ENCODE measurements at regions not wholly inside any gene's neighbourhood (a gene's known extent, or its start where the extent isn't known, plus 50 kb on each side); places are given as distances from the start of the nearest gene placed in this dataset.

DNA sequence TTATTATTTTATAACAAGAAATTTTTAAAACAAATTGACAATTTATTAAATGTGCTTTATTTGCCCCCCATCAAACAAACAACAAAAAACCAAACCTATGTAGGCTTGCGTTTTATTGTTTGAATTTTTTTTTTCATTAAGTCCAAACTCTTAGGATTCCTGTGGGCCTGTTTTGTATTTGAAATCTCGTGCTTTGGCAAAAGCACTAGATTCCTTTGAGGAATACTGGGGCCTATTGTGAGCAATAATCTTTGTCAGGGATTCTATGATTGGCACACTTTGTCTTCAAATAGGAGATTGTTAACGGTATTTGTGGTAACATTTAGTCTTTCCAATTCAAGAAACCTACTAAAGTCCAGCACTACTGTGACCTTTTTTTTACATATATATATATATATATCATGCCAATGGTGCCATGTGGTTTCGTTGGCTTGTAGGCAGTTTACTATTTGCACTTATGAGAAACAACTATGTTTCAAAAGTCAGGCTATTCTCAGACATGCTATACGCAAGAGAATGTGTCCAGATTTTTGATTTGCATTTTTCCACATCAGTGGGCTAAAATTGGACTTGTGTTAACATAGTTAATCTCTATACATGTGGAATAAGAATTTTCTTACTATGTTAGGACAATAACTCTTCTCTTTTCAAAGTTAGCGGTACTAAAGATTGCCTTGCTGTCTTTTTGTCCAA, 70.4 kb upstream of the GREM2 start:
- Mint-ChIP-seq H3K36me3 (ENCODE audit: insufficient read depth, unreplicated experiment) (no peaks in the 10 kb centered on the region), H3K9me3 (ENCODE audit: unreplicated experiment) (no peaks in the 10 kb centered on the region), H3K4me1 (ENCODE audit: low read depth, unreplicated experiment) (no peaks in the 10 kb centered on the region), H3K4me3 (ENCODE audit: unreplicated experiment) (no peak overlapping the region), H3K27ac (ENCODE audit: unreplicated experiment) (no peak overlapping the region), H3K27me3 (ENCODE audit: insufficient read depth, unreplicated experiment) (no peaks in the 10 kb centered on the region)
- ChIA-PET CTCF (no interaction called here), POLR2A (no interaction called here)
- H3K9me3 ChIP-seq: no peaks in the 10 kb centered on the region; the same call in 1 of the 2 replicates
- no peak for DNase-seq
- intact Hi-C loops (cut with micrococcal nuclease; ENCODE audit: unreplicated experiment): no loop called here
- no TSS peak for BruUV-seq (replicated peaks)
- no peak overlapping the region for H3K4me3 ChIP-seq (ENCODE audit: low read depth, low read length)
- no peaks in the 10 kb centered on the region for H3K36me3 ChIP-seq (ENCODE audit: control insufficient read depth, insufficient read depth, low read length)
- H3K27me3 ChIP-seq (replicated peaks; ENCODE audit: control insufficient read depth, insufficient read depth, low read length): no peaks in the 10 kb centered on the region
- TF ChIP-seq, protein P1, sequence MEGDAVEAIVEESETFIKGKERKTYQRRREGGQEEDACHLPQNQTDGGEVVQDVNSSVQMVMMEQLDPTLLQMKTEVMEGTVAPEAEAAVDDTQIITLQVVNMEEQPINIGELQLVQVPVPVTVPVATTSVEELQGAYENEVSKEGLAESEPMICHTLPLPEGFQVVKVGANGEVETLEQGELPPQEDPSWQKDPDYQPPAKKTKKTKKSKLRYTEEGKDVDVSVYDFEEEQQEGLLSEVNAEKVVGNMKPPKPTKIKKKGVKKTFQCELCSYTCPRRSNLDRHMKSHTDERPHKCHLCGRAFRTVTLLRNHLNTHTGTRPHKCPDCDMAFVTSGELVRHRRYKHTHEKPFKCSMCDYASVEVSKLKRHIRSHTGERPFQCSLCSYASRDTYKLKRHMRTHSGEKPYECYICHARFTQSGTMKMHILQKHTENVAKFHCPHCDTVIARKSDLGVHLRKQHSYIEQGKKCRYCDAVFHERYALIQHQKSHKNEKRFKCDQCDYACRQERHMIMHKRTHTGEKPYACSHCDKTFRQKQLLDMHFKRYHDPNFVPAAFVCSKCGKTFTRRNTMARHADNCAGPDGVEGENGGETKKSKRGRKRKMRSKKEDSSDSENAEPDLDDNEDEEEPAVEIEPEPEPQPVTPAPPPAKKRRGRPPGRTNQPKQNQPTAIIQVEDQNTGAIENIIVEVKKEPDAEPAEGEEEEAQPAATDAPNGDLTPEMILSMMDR (IDR thresholded peaks at IDR 0.05; ENCODE audit: insufficient read depth in 1 of 2, low read depth in 1 of 2, low read length in 1 of 2, severe bottlenecking in 1 of 2, unreplicated experiment in 1 of 2): no peak
- H3K4me1 ChIP-seq: no peaks in the 10 kb centered on the region

DNA sequence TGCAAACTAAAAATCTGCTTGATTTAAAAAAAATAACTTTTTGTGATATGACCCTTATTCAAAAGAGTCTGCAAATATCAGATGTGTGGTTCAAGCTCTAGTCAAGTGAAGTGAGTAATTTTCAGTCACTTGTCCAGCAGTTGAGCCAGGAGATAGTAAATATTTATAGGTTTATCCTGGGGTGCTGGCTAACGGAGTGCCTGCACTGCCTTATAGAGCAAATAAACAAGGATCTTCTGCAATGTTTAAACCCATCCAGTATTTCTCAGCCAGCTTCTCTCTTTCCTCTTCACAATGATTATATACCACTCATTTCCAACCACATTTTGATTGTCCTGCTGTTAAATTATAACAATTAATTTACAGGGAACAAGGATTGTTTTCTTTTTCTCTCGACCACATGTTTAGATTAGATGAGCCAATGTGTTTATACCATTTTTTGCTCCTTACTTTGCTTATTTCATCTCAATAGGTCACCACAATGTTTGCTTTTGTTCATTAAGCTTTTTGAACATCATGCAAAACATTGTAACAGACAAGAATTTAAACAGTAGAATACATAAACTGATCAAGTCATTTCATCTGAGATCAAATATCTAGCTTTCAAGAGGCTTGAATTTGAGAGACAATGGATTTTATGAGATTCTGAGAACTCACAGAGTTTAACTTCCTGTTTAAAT, 60.3 kb upstream of the GREM2 start:
- no peaks in the 10 kb centered on the region for H3K36me3 Mint-ChIP-seq (ENCODE audit: insufficient read depth, unreplicated experiment)
- no peaks in the 10 kb centered on the region for H3K36me3 ChIP-seq (ENCODE audit: control insufficient read depth, insufficient read depth, low read length)
- no peak overlapping the region for H3K4me3 Mint-ChIP-seq (ENCODE audit: unreplicated experiment)
- H3K4me1 Mint-ChIP-seq (ENCODE audit: low read depth, unreplicated experiment): no peaks in the 10 kb centered on the region
- H3K4me1 ChIP-seq: no peaks in the 10 kb centered on the region
- H3K27ac Mint-ChIP-seq (ENCODE audit: unreplicated experiment): no peak overlapping the region
- no TSS peak for BruUV-seq (replicated peaks)
- TF ChIP-seq, protein P1 (IDR thresholded peaks at IDR 0.05; ENCODE audit: insufficient read depth in 1 of 2, low read depth in 1 of 2, low read length in 1 of 2, severe bottlenecking in 1 of 2, unreplicated experiment in 1 of 2): no peak
- no peaks in the 10 kb centered on the region for H3K27me3 ChIP-seq (replicated peaks; ENCODE audit: control insufficient read depth, insufficient read depth, low read length)
- ChIA-PET CTCF (no interaction called here), POLR2A (no interaction called here)
- DNase-seq: no peak
- no peaks in the 10 kb centered on the region for H3K9me3 Mint-ChIP-seq (ENCODE audit: unreplicated experiment)
- intact Hi-C loops (cut with micrococcal nuclease; ENCODE audit: unreplicated experiment): no loop called here
- H3K27me3 Mint-ChIP-seq (ENCODE audit: insufficient read depth, unreplicated experiment): no peaks in the 10 kb centered on the region
- no peak overlapping the region for H3K4me3 ChIP-seq (ENCODE audit: low read depth, low read length)
- peaks cover 3% of the 10 kb centered on the region; the same call in 1 of the 2 replicates for H3K9me3 ChIP-seq

DNA sequence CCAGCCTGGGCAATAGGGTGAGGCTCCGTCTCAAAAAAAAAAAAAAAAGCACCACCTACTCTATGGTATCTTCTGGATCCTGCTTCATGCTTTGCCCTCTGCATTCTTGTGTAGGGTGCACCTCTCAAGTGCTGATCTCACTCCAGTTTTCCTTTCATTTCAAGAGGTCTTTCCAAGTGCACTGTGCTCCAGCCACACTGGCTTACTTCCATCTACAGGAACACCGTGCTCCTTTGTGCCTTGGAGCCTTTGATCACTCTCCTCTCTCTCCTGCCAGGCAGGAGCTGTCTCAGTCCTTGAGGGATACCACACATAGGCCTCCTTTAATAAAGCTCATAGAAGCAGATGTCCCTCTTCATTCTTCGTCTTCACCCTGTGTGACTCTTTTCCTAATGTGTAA, 55.4 kb upstream of the GREM2 start:
- H3K4me1 ChIP-seq: no peaks in the 10 kb centered on the region
- POLR2A ChIA-PET: no interaction called here
- Mint-ChIP-seq H3K27me3 (ENCODE audit: insufficient read depth, unreplicated experiment) (no peaks in the 10 kb centered on the region), H3K27ac (ENCODE audit: unreplicated experiment) (no peak overlapping the region), H3K36me3 (ENCODE audit: insufficient read depth, unreplicated experiment) (no peaks in the 10 kb centered on the region), H3K9me3 (ENCODE audit: unreplicated experiment) (no peaks in the 10 kb centered on the region), H3K4me1 (ENCODE audit: low read depth, unreplicated experiment) (no peaks in the 10 kb centered on the region), H3K4me3 (ENCODE audit: unreplicated experiment) (no peak overlapping the region)
- no peak overlapping the region for H3K4me3 ChIP-seq (ENCODE audit: low read depth, low read length)
- CTCF ChIA-PET: interaction anchor here (0.8 kb wide), 1 partner anchor 642 kb away, joined by 4 read pairs; no protein-coding TSS in a partner anchor
- H3K36me3 ChIP-seq (ENCODE audit: control insufficient read depth, insufficient read depth, low read length): no peaks in the 10 kb centered on the region
- TF ChIP-seq, protein P1 (IDR thresholded peaks at IDR 0.05; ENCODE audit: insufficient read depth in 1 of 2, low read depth in 1 of 2, low read length in 1 of 2, severe bottlenecking in 1 of 2, unreplicated experiment in 1 of 2): no peak
- no TSS peak for BruUV-seq (replicated peaks)
- H3K9me3 ChIP-seq: no peaks in the 10 kb centered on the region
- intact Hi-C loops (cut with micrococcal nuclease; ENCODE audit: unreplicated experiment): no loop called here
- DNase-seq: no peak
- no peaks in the 10 kb centered on the region for H3K27me3 ChIP-seq (replicated peaks; ENCODE audit: control insufficient read depth, insufficient read depth, low read length)

All from Caco-2 (cell line).